Inflammatory macrophage (primary cell): ENCODE measurements at regions not wholly inside any gene's neighbourhood (a gene's known extent, or its start where the extent isn't known, plus 50 kb on each side); places are given as distances from the start of the nearest gene placed in this dataset.
A peak's percentile ranks its signal among the peaks of the same experiment; 100 is the strongest.
"Not testable (repeated sequence)": the region's sequence is repeated elsewhere in the genome, so short reads cannot be mapped to it uniquely, and the experiment has no call there.

Experiments used
- DNase-seq, 2 donors: peaks; one replicate each; pipeline ENCODE4 v3.0.0-alpha.2; 2020 to 2022

DNA sequence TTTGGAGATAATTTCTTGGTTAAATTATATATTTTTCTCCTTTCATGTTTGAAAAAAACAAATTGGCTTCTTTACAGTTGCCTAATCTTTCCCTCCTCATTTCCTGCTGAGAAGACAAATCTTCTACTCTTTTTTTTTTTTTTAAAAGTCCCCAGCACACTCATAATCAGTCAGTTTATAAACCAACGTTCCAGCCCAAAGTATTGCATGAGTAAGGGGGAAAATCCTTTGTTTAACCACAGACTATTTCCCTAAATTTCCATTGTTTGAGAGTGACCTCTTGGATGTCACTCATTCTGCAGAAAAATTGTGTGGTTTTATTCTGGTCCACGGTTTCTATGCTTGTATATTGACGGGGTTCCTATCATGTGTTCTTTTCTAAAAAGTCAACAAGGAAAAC is 55.1 kb upstream of the TLR4 start:
- DNase-seq = no peak

DNA sequence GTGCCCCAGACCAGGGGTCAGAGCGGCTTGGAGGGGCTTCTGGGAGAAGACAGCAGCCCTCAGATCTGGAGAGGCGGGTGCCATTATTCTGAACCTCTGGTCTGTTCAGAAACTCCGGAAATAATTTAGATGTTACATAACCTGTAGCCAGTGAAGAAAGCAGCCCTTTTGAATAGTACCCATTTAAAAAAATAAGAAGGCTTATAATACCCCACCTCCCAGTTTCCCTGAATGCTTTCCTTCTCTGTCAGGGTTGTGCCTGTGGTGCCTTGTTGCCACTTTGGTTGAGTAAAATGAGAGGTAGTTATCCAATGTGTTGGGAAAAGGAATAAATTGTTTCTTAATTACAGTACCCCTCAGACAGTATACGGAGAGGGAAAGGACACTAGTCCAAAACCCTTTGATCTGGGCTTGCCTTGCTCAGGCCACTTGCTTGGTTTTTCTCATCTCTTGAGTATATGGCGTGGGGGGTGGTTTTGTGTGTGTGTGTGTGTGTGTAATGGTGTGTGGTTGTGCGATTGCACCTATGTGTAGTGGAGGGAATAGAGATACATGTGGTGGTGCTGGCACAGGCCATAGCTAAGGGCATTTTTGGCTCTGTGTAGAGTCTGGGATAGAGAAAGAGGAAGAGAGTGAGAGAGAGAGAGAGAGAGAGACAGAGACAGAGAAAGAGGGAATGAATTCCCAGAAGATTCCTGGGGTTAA is 59.1 kb upstream of the TLR4 start:
- DNase-seq = no peak

DNA sequence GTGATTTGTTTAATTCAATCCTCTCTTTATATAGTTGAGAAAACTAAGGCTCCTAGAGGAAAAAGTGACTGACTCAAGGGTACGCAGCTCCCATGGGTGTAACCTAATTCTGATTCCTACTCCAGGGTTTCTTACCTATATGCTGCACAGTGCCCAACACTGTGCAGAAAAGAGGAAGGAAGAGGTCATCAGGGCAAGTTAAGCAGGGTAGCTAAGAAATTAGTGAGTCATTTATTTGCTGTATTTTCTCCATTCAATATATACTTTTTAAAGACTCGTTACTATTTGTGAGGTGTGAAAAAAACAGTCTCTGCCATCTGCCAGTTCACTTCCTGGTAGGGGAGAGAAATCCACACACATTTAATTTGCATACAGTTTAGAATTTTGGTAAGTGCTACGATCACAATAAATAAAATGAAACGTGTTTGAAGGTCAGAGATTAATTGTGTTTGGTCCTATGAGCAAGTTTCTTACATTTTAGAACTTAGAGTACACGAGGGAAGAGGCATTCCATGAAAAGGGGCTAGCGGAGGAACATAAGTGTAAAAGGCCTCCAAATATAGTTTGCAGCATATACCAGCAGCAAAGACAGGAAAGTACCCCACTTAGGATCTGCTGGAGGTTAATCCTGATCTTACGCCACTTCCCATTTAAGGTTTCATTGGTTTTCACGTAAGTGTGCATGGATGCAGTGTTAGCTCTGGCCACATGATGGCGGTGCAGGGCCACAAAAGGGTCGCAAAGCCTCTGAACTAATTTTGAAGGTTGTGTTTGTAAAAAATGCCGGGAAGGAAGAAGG is 59.9 kb upstream of the TLR4 start:
- peak; percentile 83 to 84 for DNase-seq

DNA sequence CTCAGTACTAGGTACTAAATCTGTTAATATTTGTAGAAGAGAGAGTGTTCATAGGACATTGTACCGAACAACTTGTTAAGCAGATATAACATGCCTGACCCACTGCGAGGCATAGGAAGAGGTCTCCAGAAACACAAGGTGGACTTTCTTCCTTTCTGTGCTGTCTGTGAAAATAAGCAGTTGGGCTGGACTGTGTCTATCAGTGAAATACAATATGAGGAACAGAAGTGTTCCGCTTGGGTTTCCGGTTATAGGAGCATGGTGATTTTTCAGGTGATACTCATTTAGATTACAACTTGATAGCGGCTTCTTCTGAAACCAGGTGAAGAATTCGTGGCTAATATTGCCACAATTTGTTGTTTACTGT is 60.9 kb upstream of the TLR4 start:
- no peak for DNase-seq

DNA sequence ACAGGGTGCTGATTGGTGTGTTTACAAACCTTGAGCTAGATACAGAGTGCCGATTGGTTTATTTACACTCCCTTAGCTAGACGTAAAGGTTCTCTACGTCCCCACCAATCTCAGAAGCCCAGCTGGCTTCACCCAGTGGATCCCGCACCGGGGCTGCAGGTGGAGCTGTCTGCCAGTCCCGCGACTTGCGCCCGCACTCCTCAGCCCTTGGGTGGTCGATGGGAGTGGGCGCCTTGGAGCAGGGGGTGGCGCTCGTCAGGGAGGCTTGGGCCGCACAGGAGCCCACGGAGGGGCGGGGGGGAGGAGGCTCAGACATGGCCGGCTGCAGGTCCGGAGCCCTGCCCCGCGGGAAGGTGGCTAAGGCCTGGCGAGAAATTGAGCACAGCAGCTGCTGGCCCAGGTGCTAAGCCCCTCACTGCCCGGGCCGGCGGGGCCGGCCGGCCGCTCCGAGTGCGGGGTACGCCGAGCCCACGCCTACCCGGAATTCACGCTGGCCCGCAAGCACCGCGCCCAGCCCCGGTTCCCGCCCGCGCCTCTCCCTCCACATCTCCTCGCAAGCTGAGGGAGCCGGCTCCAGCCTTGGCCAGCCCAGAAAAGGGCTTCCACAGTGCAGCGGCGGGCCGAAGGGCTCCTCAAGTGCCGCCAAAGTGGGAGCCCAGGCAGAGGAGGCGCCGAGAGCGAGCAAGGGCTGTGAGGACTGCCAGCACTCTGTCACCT is 61.5 kb upstream of the TLR4 start:
- not testable (repeated sequence) for DNase-seq

DNA sequence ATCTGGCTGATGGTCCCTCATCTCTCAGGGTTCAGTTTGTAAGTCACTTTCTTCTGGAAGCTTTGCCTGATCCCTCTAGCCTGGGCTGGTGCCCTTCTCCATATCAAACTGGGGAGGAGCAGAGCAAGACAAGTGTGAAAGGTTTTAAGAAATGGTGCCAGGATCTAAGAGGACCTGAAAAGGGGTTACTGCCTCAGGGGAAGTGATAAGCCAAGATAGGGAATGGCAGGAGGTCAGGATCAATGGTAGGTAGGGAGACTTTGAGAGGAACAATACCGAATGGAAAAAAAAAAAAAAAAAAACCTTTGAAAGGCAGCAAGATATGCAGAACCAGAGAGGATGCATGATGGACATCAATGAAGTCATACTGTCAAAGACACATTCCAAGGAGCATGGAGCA is 67.5 kb upstream of the TLR4 start:
- DNase-seq = no peak

DNA sequence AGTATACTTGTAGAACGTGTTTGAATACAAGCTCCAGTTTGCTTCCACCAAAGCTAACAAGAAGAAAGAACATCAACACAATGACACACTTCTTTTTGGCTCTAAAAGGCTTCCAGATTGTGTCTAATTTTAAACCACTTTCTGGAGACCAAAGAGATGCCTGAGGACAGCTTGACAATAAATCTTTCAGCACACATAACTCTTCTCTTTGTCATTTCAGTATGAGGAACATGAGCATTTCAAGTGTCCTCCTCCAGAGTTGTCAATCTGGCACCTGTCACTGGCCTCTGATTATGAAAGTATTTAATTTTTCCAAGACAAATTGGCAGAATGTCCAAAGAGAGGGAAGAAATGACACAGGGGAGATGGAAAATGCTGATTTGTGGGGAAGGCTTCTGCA is 79.0 kb upstream of the TLR4 start:
- DNase-seq = no peak

DNA sequence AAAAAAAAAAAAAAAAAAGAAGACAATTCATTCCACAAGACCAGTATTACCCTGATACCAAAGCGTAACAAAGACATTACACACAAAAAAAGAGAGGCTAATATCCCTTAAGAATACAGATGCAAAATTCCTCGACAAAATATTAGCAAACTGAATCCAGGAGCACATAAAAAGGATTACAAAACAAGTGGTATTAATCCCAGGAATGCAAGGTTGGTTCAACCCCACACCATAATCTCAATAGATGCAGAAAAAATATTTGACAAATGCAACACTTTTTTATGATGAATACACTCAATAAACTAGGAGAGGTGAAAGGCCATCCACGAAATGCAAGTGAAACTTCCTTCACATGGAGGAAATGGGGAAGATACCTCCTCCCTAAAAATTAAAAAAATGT is 80.1 kb upstream of the TLR4 start:
- DNase-seq = no peak

DNA sequence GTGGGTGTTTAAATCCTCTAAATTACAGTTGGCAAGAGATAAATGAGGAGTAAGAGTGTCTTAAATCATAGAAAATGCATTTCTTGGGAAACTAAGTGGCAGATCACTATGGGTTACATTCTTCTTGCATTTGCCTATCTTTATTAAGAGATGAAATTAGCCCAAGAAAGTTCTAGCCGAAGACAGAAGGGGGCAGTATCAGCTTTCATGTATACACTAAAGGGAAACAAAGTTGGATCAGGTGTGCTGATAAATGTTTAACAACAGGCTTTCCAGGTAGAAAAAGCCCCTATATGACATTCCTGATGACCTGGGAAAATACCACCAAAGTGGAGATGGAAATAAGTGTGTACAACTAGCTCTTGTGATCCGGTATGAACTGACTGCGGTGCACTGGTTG is 81.9 kb upstream of the TLR4 start:
- DNase-seq = no peak

DNA sequence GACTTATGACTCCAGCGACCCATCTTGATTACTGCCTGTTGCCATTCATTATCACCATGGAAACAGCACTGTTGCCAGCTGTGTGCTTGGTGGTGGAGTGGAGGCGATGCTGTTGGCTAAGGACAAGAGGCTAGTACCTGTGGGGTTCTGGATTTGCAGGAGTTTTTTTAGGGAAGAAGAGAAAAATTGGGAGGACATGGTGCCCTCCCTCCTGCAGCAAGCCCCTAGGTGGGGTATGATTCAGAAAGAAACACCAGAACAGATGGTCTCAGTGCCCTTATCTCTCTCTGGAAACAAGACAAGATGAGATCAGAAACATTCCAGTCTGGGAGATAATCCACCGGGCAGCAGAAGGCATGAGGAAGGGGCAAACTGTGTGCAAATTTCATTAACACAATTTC is 87.8 kb upstream of the TLR4 start:
- no peak for DNase-seq

DNA sequence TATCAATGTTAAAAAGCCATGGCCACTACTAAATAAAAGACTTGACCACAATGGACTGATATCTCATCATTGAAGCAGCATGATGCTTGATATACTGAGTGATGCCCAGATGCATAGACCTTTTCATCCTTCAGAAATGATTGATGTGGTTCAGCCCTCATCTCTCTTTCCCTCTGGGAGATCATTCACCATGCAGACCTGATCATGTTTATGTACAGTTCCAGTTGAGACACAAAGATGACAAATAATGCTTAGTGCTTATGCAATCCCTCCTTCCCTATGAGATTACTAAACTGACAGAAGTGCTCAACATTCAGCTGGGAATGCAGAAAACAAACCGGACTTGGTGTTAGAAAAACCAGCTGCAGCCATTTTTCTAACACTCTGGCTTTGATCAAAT is 91.9 kb upstream of the TLR4 start:
- DNase-seq = no peak

DNA sequence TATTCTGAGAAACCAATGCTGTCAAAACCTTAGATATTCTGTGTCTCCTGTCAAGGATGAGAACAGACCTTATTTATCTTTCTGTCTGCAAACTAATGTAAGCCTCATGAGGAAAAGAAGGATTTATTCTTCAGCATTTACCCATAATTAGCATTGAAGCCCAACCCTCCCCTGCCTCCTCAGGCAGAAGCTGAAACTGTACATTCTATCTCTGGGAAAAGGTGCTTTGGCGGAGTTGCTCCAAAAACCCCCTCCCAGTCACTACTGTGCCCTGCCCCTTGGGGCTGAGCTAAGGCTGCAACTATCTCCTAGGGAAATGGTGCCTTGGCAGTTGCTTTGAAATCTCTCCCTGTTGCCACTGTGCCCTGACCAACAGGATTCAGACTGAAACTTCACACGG is 106.2 kb upstream of the TLR4 start:
- DNase-seq = no peak

DNA sequence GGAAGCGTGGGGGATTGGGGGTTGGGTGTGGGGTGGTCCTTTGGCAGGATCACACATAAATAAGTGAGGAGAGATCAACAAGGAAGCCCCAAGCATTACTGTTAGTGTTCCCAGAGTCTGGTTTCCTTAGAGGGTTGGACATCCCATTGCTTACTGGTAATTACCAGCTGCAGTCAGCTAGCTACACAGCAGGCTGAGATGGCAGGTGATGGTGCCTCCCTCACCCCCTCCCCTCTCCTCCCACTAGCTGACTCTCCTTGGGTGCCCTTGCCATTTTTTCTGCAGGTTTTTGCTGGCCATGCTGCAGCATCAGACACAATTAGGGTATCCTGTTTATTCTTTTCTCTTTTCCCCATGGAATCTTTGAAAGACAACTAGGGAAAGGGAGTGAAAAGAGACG is 107.5 kb upstream of the TLR4 start:
- no peak for DNase-seq

DNA sequence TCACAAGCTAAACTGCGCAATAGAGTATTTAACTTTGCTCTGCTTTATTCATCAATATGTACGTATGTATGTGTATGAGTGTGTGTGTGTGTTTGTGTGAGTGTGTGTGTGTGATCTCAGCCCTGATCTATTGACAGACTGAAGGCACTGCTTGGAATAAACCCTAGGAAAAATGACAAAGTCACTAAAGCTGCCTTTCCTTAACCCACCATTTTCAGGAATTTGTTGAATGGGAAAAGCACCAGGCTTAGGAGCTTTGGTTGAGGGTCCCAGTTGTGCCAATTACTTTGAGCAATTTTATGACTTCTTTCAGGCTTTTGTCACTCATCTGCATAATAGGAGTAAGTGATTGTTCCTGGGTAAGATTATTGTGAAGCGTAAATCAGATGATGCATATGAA is 108.6 kb upstream of the TLR4 start:
- no peak for DNase-seq

DNA sequence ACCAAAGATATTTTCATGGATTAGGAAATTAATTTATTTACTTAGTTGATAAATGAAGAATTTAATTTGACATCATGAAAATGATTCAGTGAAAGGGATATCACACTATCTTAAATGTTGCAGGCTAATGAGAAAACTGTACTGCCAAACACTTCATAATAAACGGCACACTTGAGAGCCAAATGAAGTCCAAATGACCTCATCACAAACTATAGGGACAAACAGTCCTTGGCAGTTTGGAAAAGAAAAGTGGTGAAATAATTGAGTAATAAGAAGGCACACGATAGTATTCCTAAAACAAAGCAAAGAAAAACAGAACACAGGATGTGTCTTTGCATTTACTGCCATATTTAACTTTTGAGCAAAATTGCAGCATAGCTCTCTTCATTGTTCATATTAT is 116.9 kb upstream of the TLR4 start:
- no peak for DNase-seq

DNA sequence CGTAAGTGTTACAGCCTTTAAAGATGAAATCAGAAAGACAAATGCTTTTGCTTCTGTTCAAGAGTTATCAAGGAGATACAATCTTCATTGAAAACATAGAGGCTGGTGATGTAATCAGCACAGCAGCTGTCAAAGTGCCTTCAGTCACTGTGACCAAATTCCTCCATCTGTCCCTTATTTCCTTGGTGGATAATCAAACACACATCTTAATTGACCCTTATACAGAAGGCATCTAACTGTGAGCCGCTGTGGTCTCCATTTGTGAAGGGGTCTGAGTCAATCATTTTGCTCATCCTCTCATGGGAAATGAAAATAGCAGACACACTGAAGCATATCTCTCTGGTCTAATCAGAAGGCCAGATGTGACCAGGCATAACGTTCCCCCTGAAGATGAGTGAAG is 130.1 kb upstream of the TLR4 start:
- DNase-seq = no peak

DNA sequence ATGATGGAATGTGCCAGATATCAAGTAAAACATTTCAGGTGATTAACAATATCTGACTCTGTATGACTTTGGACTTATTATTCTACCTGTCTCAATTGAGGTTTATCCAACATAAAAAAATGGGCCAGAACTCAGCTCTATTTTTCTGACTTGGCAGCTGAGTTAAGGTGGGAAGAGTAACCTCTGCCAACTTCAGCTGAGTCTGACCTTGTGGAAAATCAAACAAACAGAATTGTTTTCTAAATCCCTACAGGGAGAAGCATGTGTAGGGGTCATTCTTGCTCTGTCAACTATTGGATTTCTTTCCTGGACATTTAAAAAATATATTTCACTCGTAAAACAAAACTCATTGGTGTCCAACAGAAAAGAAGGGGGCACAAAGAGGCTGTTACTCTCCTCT is 139.4 kb upstream of the TLR4 start:
- no peak for DNase-seq

DNA sequence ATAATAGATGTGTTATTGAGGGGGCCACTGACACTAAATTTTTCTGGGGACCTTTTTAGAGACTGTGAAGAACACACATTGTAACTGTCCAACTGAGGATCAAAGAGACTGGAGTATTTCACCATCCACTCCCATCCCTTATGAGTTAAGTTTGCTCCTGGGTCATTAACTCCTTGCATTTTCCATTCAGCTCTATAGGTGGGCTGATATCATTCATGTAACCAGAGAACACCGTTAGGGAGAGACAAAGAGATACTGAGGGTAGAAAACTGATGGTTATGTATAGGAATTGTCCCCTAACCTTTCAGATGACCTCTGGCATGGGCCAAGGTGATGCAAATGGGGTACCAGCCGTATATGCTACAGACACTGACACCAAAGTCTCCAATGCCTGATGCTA is 142.4 kb upstream of the TLR4 start:
- no peak for DNase-seq

DNA sequence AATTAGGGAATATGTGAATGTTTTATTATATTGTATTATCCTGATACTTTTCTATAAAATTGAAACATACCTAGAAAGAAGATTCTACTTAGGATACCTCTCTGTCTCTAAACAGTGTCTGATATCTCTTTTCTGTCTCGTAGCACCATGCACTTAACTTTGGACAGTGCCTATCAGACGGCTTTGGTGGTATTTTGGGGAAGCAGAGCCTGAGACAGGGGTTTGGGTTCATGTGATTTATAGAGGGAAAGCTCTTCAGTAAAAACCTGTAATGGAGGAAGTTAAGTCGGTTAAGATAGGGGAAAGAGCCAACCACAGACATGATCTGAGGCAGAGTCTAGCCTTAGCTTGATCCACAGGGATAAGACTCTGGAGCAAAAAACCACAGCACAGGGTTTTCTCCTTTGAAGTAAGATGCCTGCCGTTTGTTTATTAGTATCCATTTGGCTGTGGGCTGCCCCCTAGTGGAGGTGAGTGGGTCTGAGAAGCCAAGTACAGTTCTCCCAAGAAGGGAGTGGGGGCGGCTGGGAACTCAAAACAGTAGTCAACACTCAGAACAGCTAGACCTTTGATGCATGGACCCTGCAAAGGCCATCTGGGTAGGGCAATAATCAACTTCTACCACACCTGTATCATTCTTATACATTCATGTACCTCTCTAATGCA is 141.2 kb upstream of the ASTN2 start:
- peak; percentile 36 to 42 for DNase-seq

DNA sequence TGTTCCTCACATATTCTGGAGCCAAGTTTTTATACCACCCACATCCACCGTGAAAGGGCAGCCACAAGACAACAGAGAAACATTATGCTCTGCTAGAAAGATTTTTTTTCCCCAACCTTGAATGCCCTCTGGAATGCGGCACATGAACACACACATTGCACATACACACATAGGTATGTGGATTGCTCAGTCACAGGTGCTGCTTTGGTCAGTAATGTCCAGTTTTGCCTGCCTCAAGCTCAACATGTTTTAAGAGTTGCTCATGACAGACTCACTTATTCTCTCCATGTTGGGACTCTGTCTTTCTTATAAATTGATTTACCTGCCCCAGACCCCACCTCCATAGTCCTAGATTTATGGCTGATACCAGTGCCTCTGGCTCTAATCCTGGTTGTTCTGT is 138.0 kb upstream of the ASTN2 start:
- no peak for DNase-seq

DNA sequence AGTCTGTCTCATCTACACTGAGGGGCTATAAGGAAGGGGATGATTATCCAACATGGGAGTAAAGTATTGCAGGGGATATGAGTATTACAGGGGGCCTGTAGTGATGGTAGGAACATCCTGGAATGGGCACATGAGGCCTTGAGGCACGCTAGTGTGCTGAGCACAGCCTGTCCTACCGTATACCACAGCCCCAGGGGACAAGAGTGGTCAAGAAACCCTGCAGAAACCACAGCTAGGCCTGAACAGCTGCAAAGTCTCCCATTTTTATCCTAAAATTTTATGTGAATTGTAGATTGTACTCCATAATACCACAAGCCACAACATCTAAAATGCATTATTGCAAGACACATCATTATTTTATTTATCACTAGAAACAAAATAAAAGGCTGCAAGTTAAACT is 136.3 kb upstream of the ASTN2 start:
- no peak for DNase-seq

DNA sequence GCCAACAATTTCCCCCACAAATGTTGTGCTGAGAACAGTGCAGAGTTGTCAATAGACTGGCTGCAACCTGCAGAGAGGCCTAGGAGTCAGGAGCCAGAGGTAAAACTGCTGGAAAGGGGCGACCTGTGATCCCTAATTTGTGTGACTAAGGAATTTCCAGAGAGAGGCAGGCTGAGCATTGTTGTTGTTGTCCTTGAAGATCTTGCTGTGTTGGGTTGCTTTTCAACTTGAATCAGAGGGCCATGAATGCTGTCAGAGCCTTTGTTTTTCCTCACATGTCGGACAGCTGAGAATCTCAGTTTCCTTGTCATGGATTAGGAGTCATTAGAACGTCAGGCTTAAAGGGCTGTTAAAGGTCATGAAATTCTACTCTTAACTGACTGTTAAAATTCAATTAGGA is 134.6 kb upstream of the ASTN2 start:
- no peak for DNase-seq

DNA sequence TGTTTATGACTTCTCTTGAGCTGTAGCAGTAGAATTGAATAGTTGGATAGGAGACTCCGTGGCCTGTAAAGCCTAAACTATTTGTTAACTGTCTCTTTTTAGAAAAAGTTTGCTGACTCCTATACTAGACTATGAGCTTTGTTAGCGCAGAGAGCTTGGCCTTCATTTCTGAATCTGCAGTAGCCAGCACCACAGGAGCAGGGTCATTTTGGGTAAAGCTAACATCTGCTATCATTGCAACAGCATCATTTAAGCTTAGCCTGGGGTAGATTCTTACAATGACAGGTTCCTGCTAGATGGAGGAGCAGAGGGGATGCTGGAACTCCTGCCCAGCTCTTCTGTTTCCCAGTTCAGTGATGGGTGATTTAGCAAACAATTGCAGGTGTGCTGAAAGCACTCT is 133.7 kb upstream of the ASTN2 start:
- DNase-seq = no peak

DNA sequence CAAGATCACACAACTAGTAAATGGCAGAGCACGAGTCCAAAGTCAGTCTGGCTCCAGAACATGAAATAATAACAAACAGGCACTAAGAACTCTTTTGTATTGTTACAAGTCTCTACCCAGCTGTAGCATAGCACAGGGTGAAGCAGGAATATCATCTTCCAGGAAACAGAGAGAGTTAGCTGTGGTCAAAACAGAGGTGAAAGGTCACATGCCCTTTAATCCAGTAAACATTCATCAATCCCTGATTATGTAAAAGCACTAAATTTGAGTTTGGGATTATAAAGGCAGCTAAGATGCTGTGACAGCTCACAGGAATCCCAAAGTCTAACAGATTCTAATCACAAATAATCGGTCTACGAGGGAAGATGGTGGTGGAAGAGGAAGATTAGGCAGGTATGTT is 133.0 kb upstream of the ASTN2 start:
- no peak for DNase-seq
